ENCODE measurements at regions not wholly inside any gene's neighbourhood (a gene's known extent, or its start where the extent isn't known, plus 50 kb on each side); places are given as distances from the start of the nearest gene placed in this dataset.

DNA sequence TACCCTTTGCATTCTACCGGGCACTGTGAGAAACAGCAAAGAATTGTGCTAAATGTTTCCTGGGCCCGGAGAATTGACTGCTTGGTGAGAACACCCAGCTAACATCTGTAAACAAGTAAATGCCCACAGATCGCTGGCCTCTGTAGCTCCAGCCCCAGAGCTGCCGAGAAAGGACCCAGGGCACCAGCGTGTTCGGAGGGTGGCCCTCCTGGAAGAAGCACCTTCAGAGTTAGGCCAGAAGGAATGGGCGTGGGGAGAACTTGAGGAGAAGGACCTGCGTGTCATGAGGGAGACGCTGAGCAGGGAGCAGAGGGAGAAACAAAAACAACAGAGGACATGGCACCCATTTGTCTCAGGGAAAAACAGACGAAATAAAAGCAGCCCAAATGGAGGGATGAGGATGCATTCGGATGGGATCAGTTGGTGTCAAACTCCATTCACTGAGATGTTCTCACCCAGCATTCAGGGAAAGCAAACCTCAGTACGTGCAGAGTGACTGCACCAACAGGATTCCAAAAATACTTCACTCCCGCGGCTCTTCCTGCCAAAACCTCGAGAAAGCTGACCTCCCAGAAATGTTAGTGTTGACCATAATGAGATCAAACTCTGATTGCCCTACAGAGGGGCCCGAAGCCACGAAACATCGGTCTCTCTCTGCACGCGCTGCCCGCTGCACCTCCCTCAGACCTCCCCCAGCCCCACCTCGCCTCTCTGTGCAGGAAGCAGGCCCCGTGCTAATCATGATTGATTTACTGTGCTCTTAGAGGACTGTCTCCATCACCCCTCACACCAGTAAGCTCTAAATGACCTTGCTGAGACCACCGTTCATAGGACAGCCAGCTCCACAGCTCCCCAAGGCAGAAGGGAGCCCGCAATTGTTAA is 376.3 kb upstream of the SALL3 start:
- ATAC-seq = no peak
- intact Hi-C loops (cut with DNase I) = no loop called here
- no peak for DNase-seq

DNA sequence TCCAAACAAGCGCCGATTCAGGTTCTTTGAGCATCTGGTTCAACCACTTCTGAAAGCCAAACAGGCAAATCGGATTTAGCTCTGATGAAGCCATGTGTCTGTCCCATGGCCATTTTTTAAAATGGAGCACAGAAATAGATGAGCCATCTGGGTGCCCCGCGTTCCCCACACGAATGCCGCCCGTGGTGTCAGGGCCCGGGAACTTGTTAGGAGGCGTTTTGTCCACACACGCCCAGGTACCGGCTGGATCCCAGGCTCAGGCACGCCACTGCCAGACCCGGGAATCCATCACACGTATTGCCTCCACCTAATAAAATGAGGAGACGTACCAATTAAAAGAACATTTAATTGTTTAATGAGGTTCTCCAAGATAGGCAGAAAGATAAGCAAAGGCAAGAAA is 374.4 kb upstream of the SALL3 start:
- ATAC-seq (no peak), DNase-seq (no peak)
- intact Hi-C loops (cut with DNase I) = no loop called here

DNA sequence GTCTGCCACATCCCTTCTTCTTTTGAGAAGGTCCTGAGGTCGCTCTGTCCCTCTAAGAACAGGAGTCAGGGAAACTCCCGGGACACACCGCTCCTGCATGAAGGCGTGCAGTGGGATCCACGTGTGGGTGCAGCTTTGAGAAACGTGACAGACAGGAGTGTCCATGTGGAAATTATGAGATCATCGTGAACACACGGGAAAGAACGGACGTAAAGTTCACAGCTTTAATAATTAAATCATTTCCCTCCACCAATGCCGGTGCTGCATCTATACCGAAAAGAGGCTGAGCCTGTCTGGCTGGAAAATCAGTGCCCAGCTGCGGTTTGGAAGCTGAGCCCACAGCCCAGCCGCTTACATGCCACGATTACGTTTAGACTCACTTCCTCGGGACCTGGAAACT is 372.4 kb upstream of the SALL3 start:
- intact Hi-C loops (cut with DNase I) = no loop called here
- ATAC-seq = no peak
- DNase-seq = no peak

DNA sequence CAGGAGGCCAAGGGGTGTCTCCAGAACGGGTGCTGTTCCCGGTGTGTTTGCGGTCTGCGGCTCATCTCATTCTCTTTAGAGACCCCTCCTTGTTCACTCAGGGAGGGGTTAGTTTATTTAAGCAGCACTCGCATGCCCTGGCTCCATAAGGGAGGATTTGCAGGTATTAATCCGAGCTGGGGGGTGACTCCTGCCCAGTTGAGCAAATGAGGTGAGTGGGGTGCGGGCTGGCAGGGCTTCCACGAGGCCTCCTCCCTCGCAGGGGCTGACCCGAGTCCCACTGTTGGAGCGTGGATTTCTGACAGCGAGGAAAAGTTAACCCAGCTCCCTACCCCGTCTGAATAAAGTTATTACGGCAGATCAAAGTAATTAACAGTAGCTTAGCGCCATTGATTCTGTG is 371.8 kb upstream of the SALL3 start:
- intact Hi-C loops (cut with DNase I) = no loop called here
- ATAC-seq = no peak
- no peak for DNase-seq

DNA sequence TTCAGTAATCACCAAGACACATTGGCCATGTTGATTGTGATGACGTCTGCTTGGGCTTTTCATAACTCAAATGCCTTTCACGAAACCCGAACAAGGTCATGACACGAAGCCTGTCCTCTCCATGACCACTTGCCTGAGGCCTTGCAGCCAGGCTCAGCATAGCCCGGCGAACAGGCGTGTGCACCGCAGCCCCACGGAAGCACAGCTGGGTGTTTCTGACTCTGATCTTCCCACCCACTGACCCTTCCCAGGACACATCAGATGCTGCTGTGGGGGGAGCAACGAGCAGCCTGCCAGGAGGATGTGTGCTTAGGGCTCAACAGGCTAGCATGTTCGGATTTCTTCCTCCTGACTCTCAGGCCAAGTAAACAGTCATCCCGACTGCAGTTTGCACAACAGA is 369.4 kb upstream of the SALL3 start:
- DNase-seq = no peak
- ATAC-seq = no peak
- intact Hi-C loops (cut with DNase I) = no loop called here

DNA sequence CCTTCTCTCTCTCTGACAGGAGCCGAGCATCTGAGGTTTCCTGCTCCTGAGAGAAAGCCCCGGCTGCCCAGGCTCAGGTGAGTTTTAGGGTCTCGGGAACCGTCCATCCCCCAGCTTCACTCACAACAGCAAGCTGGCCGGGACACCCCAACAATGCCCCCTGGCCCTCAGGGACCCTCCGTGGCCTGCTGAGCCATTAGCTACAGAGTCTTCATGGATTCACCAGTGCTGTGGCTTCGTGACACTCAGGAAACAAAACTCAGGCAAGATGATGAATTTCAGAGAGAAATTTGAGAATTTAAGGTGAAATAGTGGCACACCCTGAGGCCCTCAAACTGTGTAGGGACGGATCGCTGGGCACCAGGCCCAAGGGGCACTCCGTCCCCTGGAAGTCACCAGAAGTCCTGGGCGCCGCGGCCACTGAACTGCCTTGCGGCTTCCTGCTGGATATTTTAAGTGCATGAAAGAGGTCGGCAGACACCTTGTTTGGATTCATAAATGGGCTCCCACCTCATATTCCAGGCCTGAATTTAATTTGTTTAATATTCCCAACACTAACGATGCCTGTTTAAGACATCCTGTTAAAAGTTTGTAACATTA is 368.3 kb upstream of the SALL3 start:
- intact Hi-C loops (cut with DNase I) = no loop called here
- DNase-seq (no peak), ATAC-seq (no peak)

DNA sequence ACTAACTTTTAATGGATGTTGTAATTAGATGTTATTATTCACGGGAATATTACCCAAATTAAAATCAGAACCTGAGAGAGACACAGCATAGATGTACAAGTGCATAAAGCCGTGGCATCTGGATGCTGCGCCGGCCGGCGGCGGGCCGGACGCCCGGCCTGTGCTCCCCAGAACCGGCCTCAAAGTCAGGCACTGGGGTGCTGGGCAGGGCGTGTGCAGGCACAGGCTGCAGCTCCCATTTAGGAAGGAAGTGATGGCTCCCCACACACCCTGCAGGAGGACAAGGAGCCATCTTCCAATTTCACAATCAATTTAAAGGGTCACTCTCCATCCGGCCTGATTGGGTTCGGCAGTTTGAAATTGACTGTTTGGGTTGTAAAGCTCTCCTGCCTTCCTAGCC is 367.7 kb upstream of the SALL3 start:
- intact Hi-C loops (cut with DNase I) = no loop called here
- DNase-seq (no peak), ATAC-seq (no peak)

DNA sequence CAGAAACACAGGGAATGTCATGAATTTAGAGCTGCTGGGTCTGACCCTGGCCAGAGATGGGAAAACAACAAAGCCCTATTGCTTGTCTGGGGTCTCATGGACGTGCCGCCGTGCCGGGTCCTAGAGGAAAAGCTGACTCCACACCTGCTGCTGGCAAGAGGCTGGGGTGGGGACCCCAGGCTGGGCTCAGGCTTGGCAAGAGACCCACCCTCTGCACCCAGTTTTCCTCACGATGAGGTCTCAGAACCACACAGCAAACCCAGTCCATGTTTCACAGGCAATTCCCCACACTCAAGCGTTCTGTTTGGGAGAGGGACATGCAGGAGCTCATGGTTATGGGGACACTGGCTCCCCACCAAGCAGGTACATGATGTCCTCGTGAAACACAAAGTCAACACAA is 367.3 kb upstream of the SALL3 start:
- ATAC-seq (no peak), DNase-seq (no peak)
- intact Hi-C loops (cut with DNase I) = no loop called here

DNA sequence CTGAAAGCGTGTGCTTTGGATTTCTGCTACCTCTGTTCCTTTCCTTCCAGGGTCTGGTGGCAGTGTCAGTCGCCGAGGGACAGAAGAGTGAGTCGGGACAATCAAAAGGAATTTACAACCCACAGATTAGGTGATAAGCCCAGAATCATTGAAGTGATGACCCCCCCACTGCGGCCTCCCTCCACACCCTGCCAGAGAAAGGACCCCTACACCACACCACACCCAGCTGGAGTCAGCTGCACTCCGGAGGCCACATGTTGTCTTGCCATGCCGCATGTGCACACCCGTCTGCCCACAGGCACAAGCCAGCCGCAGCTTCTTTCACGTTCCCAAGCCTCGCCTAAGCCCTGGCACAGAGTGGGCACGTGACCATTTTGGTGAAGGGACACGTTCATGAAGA is 366.8 kb upstream of the SALL3 start:
- DNase-seq = no peak
- intact Hi-C loops (cut with DNase I) = no loop called here
- no peak for ATAC-seq

DNA sequence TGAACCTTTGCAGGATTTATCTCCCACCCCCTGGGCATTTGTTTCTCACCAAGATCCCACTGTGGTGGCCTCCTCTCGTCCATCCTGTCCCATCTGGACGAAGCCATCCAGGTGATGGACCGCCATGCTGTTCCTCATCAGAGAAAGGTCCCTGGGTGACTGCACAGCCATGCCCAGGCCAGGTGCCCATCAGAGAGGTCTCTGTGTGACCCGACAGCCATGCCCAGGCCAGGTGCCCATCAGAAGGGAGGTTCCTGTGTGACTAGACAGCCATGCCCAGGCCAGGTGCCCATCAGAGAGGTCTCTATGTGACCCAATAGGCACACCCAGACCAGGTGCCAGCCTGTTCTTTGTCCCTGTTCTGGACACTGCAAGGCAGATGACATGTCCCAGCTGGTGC is 360.9 kb upstream of the SALL3 start:
- intact Hi-C loops (cut with DNase I) = no loop called here
- ATAC-seq (no peak), DNase-seq (no peak)

DNA sequence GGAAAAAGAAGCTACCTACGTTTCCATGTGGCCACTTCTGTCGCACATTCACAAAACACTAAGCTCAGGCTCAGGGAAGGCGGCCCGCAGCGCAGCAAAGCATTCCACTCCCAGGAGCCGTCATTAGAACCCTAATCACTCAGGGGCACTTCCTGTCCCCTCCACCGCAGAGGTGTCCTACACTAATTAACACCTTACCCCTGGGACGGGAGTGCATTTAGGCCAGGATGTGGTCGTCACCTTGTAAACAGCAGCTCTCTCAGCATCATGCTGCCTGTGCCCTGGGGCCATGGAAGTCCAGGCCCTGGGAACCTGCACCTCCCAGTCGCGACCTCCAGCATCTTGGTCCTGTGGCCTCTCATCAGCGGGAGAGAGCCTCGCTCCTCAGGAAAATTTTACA is 359.8 kb upstream of the SALL3 start:
- intact Hi-C loops (cut with DNase I) = no loop called here
- DNase-seq (no peak), ATAC-seq (no peak)

DNA sequence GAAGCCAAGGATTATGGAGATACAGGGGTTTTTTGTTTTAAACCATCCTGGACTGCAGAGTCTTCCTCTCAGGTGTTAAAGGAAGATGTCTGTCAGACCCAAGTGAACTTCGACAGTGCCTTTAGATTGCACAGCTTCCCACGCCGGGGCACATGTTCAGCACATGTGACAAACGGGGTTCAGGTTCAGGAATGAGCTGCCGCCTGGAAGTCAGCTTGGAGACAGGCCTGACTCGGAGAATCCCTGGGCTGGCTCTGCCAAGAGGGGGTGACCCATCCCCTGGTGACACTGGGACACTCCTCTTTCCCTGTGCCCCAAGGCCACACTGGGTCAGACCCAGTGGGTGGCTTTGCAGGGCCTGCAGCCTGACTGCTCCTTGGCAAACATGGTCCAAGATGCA is 359.3 kb upstream of the SALL3 start:
- ATAC-seq (no peak), DNase-seq (no peak)
- intact Hi-C loops (cut with DNase I) = no loop called here

DNA sequence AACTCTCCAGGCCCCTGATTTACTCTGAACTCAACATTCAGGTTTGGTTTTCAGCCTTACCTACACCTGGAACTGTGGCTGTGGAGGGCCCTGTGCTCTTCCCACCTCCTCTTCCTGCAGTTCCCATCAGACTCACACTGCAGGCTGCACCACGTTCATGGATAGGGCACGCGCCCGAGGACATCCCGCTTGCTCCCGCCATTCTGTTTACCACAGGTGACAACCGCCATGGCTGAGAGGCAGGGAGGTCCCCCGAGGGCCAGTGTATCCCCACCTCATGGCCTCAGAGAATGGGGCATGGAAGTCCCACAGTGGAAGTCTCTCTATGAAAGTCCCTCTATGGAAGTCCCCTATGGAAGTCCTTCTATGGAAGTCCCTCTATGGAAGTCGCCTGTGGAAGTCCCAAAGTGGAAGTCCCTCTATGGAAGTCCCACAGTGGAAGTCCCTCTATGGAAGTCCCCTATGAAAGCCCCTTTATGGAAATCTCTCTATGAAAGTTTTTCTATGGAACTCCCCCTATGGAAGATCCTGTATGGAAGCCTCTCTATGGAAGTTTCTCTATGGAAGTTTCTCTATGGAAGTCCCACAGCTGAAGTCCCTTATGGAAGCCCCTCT is 358.4 kb upstream of the SALL3 start:
- DNase-seq (no peak), ATAC-seq (no peak)
- intact Hi-C loops (cut with DNase I) = no loop called here

DNA sequence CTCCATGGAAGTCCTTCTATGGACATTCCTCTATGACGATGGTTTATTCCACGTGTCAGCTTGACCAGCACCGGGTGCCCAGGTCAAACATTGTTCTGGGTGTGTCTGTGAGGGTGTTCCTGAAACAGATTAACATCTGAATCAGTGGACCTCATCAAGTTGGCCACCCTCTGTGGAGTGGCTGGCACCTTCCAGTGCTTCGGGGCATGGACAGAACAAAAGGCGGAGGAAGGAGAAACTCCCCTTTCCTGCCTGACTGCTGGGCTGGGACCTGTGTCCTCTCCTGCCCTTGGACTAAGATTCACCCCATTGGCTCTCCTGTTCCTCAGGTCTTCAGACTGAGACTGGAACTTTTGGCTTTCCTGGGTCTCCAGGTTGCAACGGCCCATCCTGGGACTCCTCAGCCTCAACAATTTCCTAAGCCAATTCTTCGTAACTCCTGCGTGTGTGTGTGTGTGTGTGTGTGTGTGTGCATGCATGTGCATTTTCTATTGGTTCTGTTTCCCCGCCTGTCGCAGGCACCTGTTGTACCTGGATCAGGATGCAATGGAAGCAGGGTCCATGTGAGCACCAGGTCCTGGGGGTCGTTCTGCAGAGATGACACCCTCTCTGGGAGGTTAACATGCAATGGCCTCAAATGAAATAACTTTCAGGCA is 357.2 kb upstream of the SALL3 start:
- no peak for DNase-seq
- intact Hi-C loops (cut with DNase I) = no loop called here
- no peak for ATAC-seq

DNA sequence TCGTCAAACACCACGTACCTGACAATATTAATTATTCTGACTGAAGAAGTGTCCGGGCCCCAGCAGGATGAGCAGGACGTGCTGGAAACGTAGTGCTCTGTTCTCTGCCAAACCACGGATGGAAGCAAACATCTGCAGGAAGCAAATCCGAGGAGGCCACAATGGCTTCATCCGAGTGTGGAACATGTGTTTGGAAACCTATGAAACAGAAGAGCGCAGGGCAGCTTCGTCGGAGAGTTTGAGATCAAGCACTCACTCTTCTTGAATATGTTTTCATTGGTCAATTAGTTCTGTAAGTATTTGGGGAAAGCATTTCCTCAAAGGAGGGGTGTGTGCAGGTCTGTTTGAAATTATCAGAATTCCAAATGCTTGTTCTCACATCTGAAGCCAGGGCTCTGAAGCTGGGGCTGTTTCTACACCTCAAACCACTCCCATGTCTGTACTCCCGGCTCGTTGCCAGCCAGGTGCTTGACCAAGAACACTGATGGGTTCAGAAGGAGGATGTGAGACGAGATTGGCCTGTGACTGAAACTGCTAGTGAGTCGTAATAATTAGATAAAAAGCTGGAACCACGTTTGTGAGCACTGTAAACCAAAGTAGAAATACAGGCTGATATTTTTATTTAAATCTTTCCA is 356.6 kb upstream of the SALL3 start:
- DNase-seq (no peak), ATAC-seq (no peak)
- intact Hi-C loops (cut with DNase I) = no loop called here

DNA sequence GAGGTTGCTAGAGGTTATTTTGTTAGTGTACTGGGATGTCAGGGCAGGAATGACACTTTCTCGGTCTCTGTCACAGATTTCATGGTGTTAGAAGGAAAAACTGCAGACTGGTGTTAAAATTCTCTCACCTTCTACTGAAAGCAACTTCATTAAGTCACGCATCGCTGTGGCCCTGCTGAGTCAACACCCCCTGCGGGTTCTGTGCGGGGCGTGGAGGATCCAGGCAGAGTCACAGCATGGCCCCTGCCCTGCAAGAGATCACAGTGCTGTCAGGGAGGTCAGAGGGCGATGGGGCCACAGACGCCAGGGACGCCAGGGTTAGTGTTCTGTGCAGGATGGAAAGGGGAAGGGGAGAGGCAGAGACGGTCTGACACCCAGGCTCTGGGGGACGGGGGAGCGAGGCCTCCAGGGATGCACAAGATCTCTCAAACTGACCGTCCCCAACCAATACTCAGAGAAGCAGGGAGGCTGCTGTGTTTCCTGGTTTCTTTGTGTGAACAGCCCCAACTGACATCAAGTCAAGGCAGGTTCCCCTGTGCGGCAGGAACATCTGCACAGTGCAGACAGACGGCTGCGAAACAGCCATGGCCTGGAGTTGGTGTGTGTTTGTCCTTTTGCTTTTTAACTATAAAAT is 354.9 kb upstream of the SALL3 start:
- intact Hi-C loops (cut with DNase I) = no loop called here
- ATAC-seq (no peak), DNase-seq (no peak)

DNA sequence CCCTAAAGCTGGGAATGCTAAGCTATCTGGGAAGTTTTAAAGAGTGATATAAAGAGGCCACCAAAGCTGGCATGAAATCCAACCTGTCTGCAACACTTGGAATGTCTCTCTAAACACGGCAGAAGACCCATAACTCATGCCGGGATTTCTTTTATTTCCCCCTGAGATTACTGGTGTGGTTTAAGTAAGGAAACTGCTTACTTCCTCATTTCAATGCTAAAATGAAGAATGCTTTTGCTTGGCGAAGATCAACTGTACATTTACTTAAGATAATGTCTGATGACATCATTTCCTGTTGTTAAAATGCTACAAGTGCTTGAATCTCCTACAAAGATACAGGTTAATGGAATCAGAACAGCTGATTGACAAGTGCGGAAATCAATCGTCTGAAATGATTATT is 353.8 kb upstream of the SALL3 start:
- ATAC-seq (no peak), DNase-seq (no peak)
- intact Hi-C loops (cut with DNase I) = no loop called here

DNA sequence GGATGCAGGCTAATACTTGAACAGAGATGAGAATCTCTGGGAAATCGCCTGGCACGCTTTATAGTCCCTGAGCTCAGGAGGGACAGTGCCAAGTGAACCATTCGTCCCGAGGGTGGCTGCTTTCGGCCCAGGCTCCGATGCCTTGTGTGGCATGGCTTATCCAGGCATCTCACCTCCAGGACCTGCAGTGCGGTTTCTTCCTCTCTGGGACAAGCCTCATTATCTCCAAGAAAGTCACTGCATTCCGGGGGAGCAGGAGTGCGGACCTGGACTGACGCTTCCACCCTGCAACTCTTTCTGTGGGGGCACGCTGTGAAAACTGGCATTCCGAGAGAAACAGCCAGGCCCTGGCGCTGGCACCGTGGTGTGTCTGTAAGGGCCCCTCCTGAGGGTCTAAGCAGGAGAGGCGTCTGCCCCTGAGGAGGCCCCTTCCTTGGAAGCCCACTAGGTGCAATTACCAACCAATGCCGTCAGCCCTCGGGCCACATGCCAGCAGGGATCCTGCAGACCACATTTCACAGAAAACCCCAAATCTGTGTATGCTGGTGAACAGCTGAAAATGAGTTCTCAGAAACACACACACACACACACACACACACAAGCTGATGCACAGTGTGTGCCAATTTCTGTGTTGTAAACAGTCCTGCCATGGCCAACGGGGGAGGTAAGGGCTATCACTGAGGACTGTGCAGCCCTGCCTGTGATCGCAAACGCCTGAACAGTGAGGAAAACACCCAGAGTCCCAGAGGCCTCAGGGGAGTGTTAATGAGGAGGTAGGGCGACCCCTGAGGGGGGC is 351.9 kb upstream of the SALL3 start:
- no peak for DNase-seq
- intact Hi-C loops (cut with DNase I) = no loop called here

DNA sequence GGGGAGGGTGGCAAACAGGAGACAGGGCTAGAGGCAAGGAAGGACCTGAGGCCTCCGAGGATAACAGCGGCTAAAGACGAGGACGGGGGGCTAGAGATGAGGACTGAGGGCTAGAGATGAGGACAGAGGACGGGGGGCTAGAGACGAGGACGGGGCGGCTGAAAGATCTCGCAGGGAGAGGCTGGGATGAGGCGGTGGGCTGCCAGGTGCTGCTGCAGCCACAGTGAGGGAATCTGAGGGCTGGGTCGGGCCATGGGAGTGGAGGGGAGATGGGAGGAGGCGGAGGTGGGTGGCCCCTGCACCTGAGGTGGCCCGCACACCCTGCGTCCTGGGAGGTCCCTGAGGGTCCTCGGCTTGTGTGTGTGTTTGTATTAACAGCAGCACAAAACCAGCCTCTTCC is 350.2 kb upstream of the SALL3 start:
- DNase-seq (no peak), ATAC-seq (no peak)
- intact Hi-C loops (cut with DNase I) = no loop called here

More for the DNA sequence above, 351.9 kb upstream of the SALL3 start:
- ATAC-seq = no peak
